Left renal cortex interstitium (tissue), 4 donors: ENCODE measurements at regions not wholly inside any gene's neighbourhood (a gene's known extent, or its start where the extent isn't known, plus 50 kb on each side); places are given as distances from the start of the nearest gene placed in this dataset.
"Not testable (repeated sequence)": the region's sequence is repeated elsewhere in the genome, so short reads cannot be mapped to it uniquely, and the experiment has no call there.

Experiments used
- DNase-seq, 4 donors: peaks; one replicate each; pipeline ENCODE4 v3.0.0-alpha.2; 2013; ENCODE audit warnings: low read depth in 4 of 4, low spot score in 2 of 4, missing footprints in 1 of 4

- no peak for DNase-seq
Observed at GRCh38 chr3:162597226-162597625, 1100.6 kb downstream of the OTOL1 start.

GRCh38 chr3:162598500-162598899, 1101.9 kb downstream of the OTOL1 start:
- DNase-seq, result not testable (repeated sequence)

- not testable (repeated sequence) for DNase-seq
Observed at GRCh38 chr3:162599742-162600141, 1103.1 kb downstream of the OTOL1 start.

GRCh38 chr3:162601101-162601670, 1104.6 kb downstream of the OTOL1 start:
- DNase-seq, result no peak

GRCh38 chr3:162602619-162603018, 1106.0 kb downstream of the OTOL1 start:
- no peak for DNase-seq

- DNase-seq, result no peak
Observed at GRCh38 chr3:162605651-162606204, 1109.1 kb downstream of the OTOL1 start.

GRCh38 chr3:162610261-162610660, 1113.7 kb downstream of the OTOL1 start:
- DNase-seq, result no peak

GRCh38 chr3:162612991-162613390, 1116.4 kb downstream of the OTOL1 start:
- no peak for DNase-seq

GRCh38 chr3:162626172-162626571, 1129.6 kb downstream of the OTOL1 start:
- DNase-seq, result no peak

- no peak for DNase-seq
Observed at GRCh38 chr3:162628531-162628930, 1131.9 kb downstream of the OTOL1 start.

- no peak for DNase-seq
Observed at GRCh38 chr3:162629372-162629771, 1132.8 kb downstream of the OTOL1 start.

- no peak for DNase-seq
Observed at GRCh38 chr3:162632672-162633071, 1136.1 kb downstream of the OTOL1 start.

GRCh38 chr3:162640208-162640607, 1143.6 kb downstream of the OTOL1 start:
- not testable (repeated sequence) for DNase-seq

- DNase-seq, result no peak
Observed at GRCh38 chr3:162641317-162641716, 1144.7 kb downstream of the OTOL1 start.

GRCh38 chr3:162641907-162642306, 1145.3 kb downstream of the OTOL1 start:
- DNase-seq, result no peak

- no peak for DNase-seq
Observed at GRCh38 chr3:162643245-162643644, 1146.6 kb downstream of the OTOL1 start.

GRCh38 chr3:162647321-162647720, 1150.7 kb downstream of the OTOL1 start:
- DNase-seq, result no peak

- DNase-seq, result no peak
Observed at GRCh38 chr3:162658003-162658402, 1161.4 kb downstream of the OTOL1 start.

GRCh38 chr3:162665684-162666391, 1169.2 kb downstream of the OTOL1 start:
- no peak for DNase-seq

GRCh38 chr3:162666835-162667234, 1170.2 kb downstream of the OTOL1 start:
- DNase-seq, result no peak

GRCh38 chr3:162670181-162670580, 1173.6 kb downstream of the OTOL1 start:
- DNase-seq, result no peak

- DNase-seq, result no peak
Observed at GRCh38 chr3:162677475-162677874, 1180.9 kb downstream of the OTOL1 start.
